Heart left ventricle (tissue), 13 donors: ENCODE measurements at regions not wholly inside any gene's neighbourhood (a gene's known extent, or its start where the extent isn't known, plus 50 kb on each side); places are given as distances from the start of the nearest gene placed in this dataset.

ENCODE experiments used
- POLR2A ChIP-seq, 2 donors: fragments of 450-650 bp; IDR thresholded peaks; one replicate each; pipeline ENCODE4 v1.6.1; 2017; ENCODE audit warnings: antibody characterized with exemption in 2 of 2, mild to moderate bottlenecking in 2 of 2, moderate library complexity in 2 of 2
- TF ChIP-seq, protein P1 (sequence below), 12 donors: fragments of 200-600 bp; sonication (generic) in 4 of 12; IDR thresholded peaks; one replicate each; pipeline versions ENCODE4 v1.5.0 to v1.8.0; 2018 to 2022; ENCODE audit warnings: antibody characterized with exemption in 12 of 12, mild to moderate bottlenecking in 5 of 12
- donor health status: ischemic (EF 13 %, LVEDD 7.1; RV severe dilation, severe dysfunction).
- donor health status: DM: no; HTN: yes; CAD: no.
- donor health status: DM: no; HTN: no; CAD: no.
- donor health status: ischemic (EF 25% LVEDD 6.9; RV normal size, moderate dysfunction).
- donor health status: ischemic (EF 25% LVEDD 5.7; RV mildly dilated, moderate dysfunction).
- donor health status: ischemic (EF 35%, LVEDD 5.7; RV mildly dilated, moderate dysfunction).
- donor health status: nonischemic (EF 11% LVEDD 7.7; RV severe dilation, severe dysfunction).
- donor health status: DM: yes; HTN: yes; CAD: no.
- donor health status: PGD.
- donor health status: ischemic (EF 29% LVEDD 5.4; RV normal size, mild dysfunction).
- donor health status: nonischemic (EF 23%, LVEDD 6.1; RV moderate dilation, normal function).

DNA sequence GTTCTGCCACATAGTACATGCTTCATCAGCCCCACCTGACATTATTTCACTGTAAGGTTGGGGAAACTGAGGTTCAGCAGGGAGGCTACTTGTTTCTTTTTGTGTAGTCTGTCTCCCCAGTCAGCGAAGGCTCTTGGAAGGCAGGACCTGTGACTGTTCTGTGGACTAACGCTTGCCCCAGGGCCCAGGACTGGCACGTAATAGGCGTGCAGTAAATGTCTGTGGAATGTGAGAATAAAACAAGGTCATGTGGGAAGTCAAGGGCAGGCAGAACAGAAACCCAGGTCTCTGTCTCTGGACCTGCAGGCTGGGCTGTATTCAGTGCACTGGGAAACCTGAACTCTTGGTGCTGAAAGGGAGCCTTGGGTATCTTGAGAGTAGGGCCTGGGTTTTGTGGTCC lies 168.7 kb downstream of the RPS24 start:
- TF ChIP-seq, protein P1, sequence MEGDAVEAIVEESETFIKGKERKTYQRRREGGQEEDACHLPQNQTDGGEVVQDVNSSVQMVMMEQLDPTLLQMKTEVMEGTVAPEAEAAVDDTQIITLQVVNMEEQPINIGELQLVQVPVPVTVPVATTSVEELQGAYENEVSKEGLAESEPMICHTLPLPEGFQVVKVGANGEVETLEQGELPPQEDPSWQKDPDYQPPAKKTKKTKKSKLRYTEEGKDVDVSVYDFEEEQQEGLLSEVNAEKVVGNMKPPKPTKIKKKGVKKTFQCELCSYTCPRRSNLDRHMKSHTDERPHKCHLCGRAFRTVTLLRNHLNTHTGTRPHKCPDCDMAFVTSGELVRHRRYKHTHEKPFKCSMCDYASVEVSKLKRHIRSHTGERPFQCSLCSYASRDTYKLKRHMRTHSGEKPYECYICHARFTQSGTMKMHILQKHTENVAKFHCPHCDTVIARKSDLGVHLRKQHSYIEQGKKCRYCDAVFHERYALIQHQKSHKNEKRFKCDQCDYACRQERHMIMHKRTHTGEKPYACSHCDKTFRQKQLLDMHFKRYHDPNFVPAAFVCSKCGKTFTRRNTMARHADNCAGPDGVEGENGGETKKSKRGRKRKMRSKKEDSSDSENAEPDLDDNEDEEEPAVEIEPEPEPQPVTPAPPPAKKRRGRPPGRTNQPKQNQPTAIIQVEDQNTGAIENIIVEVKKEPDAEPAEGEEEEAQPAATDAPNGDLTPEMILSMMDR (IDR thresholded peaks at IDR 0.05) = no peak
- TF ChIP-seq POLR2A (IDR thresholded peaks at IDR 0.05) = no peak
